ENCODE measurements at regions not wholly inside any gene's neighbourhood (a gene's known extent, or its start where the extent isn't known, plus 50 kb on each side); places are given as distances from the start of the nearest gene placed in this dataset.
"Not testable (repeated sequence)": the region's sequence is repeated elsewhere in the genome, so short reads cannot be mapped to it uniquely, and the experiment has no call there.

DNA sequence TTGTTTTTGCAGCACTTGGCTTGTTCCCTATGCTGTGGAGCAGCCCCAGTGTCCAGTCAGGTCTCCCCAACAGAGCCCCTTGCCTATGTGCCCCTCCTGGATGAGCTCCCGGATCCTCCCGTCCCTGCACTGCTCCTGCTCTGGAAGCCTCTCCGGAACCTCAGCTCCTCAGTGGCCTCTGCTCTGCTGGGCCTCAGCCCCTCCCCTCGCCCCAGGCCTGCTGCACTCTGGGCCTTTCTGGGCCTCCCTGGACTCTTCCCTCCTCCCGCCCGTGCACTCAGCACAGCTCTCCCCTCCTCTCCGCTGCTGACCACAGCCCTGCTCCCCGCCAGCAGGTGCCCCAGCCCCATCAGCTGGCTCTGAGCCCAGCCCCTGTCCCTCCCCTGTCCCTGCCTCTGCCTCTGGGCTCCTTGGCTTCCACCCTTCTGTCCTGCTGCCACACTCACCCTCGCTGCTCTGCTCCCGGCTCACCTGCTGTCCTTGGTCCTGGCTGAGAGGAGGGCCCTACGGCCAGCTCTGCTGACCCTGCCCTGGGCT, 102.2 kb downstream of the TMEM121 start:
- TF ChIP-seq, protein P1, sequence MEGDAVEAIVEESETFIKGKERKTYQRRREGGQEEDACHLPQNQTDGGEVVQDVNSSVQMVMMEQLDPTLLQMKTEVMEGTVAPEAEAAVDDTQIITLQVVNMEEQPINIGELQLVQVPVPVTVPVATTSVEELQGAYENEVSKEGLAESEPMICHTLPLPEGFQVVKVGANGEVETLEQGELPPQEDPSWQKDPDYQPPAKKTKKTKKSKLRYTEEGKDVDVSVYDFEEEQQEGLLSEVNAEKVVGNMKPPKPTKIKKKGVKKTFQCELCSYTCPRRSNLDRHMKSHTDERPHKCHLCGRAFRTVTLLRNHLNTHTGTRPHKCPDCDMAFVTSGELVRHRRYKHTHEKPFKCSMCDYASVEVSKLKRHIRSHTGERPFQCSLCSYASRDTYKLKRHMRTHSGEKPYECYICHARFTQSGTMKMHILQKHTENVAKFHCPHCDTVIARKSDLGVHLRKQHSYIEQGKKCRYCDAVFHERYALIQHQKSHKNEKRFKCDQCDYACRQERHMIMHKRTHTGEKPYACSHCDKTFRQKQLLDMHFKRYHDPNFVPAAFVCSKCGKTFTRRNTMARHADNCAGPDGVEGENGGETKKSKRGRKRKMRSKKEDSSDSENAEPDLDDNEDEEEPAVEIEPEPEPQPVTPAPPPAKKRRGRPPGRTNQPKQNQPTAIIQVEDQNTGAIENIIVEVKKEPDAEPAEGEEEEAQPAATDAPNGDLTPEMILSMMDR (IDR thresholded peaks at IDR 0.05) = not testable (repeated sequence)
- not testable (repeated sequence) for TF ChIP-seq POLR2A (IDR thresholded peaks at IDR 0.05)
